GM12864 (cell line): ENCODE measurements at regions not wholly inside any gene's neighbourhood (a gene's known extent, or its start where the extent isn't known, plus 50 kb on each side); places are given as distances from the start of the nearest gene placed in this dataset.

ENCODE experiments used
- DNase-seq: peaks from one replicate; pipeline ENCODE4 v3.0.0-alpha.2; 2011; ENCODE audit warnings: low read depth
- H3K4me3 ChIP-seq: 2 replicates; pipeline ENCODE4 v1.5.1; 2011; ENCODE audit warnings: mild to moderate bottlenecking, low read depth, low read length, control low read depth
- CTCF ChIP-seq: IDR thresholded peaks from 2 replicates; pipeline ENCODE4 v1.5.1; 2011; ENCODE audit warnings: low read depth, mild to moderate bottlenecking, moderate library complexity, low read length, control low read depth, inconsistent platforms; ENCODE audit errors: missing control alignments

DNA sequence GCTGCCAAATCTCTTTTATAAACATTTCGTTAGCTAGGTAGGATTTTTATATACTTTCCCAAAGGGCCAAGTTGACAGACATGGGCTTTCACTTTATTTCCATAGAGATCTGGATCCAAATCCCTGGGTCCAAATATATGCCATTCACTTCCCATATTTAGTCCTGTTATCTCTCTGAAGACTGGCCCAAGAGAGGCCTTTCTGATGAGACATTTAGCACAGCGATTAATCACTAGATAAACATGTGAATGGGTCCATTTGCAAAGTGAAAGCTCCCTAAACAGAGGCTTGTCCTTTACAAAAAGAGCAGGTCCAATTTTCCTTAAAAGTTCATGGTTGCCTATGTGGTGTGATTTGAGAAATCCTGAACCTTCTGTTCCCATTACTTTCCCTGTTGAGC lies 132.6 kb downstream of the TRMT11 start:
- no peak for TF ChIP-seq CTCF
- DNase-seq: no peak
- no peak overlapping the region for H3K4me3 ChIP-seq

GRCh38 chr6:126123226-126123625 lies 136.9 kb downstream of the TRMT11 start:
- DNase-seq: no peak
- H3K4me3 ChIP-seq: no peak overlapping the region
- no peak for TF ChIP-seq CTCF

DNA sequence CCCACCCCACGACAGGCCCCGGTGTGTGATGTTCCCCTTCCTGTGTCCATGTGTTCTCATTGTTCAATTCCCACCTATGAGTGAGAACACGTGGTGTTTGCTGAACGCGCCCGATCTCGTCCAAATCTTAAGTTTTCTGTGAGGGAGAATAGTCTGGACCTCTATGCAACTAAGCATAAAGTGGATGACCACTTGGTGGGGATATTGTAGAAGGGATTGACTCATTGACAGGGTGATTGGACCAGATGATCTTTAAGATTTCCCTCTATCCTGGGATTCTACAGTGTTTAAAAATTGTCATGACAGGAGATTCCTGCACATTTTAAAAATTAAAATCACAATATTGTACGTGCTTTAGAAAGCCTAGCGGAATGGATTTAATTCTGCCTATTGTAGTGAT lies 141.3 kb downstream of the TRMT11 start:
- no peak for TF ChIP-seq CTCF
- DNase-seq: no peak
- H3K4me3 ChIP-seq: no peak overlapping the region

- TF ChIP-seq CTCF: no peak
- H3K4me3 ChIP-seq: no peak overlapping the region
- DNase-seq: no peak
Measured at GRCh38 chr6:126131246-126131645, 144.9 kb downstream of the TRMT11 start.

DNA sequence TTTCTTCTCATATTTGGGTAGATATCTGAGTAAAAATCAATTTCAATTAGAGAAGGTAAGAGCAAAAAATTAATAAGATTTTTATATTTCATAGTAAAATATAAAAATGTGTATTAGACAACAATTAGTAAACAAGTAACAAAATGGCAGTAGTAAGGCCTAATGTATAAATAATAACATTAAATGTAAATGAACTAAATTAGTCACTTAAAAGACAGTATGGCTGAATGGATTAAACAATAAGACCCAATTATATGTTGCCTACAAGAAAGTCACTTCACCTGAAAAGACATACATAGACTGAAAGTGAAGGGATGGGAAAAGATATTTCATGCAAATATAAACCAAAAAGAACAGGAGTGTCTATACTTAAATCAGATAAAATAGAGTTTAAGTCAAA lies 147.6 kb downstream of the TRMT11 start:
- DNase-seq: no peak
- TF ChIP-seq CTCF: no peak
- H3K4me3 ChIP-seq: no peak overlapping the region

- no peak for DNase-seq
- no peak for TF ChIP-seq CTCF
- H3K4me3 ChIP-seq: no peak overlapping the region
Measured at GRCh38 chr6:126134491-126134890, 148.2 kb downstream of the TRMT11 start.

DNA sequence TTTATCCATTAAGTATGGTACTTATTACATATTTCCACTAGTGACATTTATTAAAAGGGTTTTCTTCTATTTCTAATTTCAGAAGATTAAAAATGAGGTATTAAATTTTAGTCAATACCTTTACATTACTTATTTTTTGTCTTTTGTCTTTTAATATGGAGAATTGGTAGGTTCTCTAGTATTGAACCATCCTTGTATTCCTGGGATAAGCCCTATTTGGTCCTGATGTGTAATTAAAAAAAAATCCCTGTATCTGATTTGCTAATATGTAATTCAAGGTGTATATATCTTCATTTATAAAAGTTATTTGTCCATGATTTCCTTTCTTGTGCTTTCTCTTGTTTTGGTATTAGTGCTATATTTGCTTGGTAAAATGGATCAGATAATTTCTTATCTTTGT lies 153.7 kb downstream of the TRMT11 start:
- TF ChIP-seq CTCF: no peak
- no peak overlapping the region for H3K4me3 ChIP-seq
- DNase-seq: no peak
